HEK293T (cell line): ENCODE measurements at regions not wholly inside any gene's neighbourhood (a gene's known extent, or its start where the extent isn't known, plus 50 kb on each side); places are given as distances from the start of the nearest gene placed in this dataset.
"Not testable (repeated sequence)": the region's sequence is repeated elsewhere in the genome, so short reads cannot be mapped to it uniquely, and the experiment has no call there.

Experiments
- CTCF ChIA-PET: fragments of 350-600 bp; formaldehyde crosslinking; extraction: SDS; loops from one replicate; lab custom pipeline; 2021; ENCODE audit warnings: antibody characterized with exemption, inconsistent platforms; lab: Yijun Ruan, JAX
- POLR2A ChIA-PET: fragments of 350-600 bp; formaldehyde crosslinking; extraction: SDS; loops from one replicate; lab custom pipeline; 2020; ENCODE audit warnings: antibody characterized with exemption, inconsistent platforms; lab: Yijun Ruan, JAX
- DNase-seq: peaks from one replicate; pipeline ENCODE4 v3.0.0; 2012; ENCODE audit warnings: mixed read lengths; ENCODE audit errors: extremely low spot score
- ARNT ChIP-seq: fragments of 450-650 bp; IDR thresholded peaks from 2 replicates; pipeline ENCODE4 v1.6.1; 2017; ENCODE audit warnings: mild to moderate bottlenecking
- BHLHE40 ChIP-seq: fragments of 450-650 bp; IDR thresholded peaks from 2 replicates; pipeline ENCODE4 v1.6.1; 2016; ENCODE audit warnings: mild to moderate bottlenecking, moderate library complexity, borderline replicate concordance
- CTBP1 ChIP-seq: fragments of 450-650 bp; IDR thresholded peaks from 2 replicates; pipeline ENCODE4 v1.6.1; 2016; ENCODE audit warnings: borderline replicate concordance
- ELF4 ChIP-seq: fragments of 450-650 bp; IDR thresholded peaks from 2 replicates; pipeline ENCODE4 v1.6.1; 2017; ENCODE audit warnings: antibody characterized with exemption
- FOXA1 ChIP-seq: fragments of 450-650 bp; IDR thresholded peaks from 2 replicates; pipeline ENCODE4 v1.6.1; 2016; ENCODE audit warnings: mild to moderate bottlenecking
- FOXK2 ChIP-seq: fragments of 450-650 bp; IDR thresholded peaks from 2 replicates; pipeline ENCODE4 v1.6.1; 2016; ENCODE audit warnings: mild to moderate bottlenecking
- FOXM1 ChIP-seq: fragments of 450-650 bp; IDR thresholded peaks from 2 replicates; pipeline ENCODE4 v1.6.1; 2017; ENCODE audit warnings: mild to moderate bottlenecking, borderline replicate concordance
- HDGF ChIP-seq: fragments of 450-650 bp; IDR thresholded peaks from 2 replicates; pipeline ENCODE4 v1.6.1; 2017; ENCODE audit warnings: antibody characterized with exemption, borderline replicate concordance
- L3MBTL2 ChIP-seq: fragments of 450-650 bp; conservative IDR thresholded peaks from 2 replicates; pipeline ENCODE4 v1.6.1; 2016; ENCODE audit warnings: mild to moderate bottlenecking
- LEF1 ChIP-seq: fragments of 450-650 bp; IDR thresholded peaks from 2 replicates; pipeline ENCODE4 v1.6.1; 2017; ENCODE audit warnings: mild to moderate bottlenecking, borderline replicate concordance
- NFRKB ChIP-seq: fragments of 450-650 bp; IDR thresholded peaks from 2 replicates; pipeline ENCODE4 v1.6.1; 2016; ENCODE audit warnings: mild to moderate bottlenecking, moderate library complexity
- SP1 ChIP-seq: fragments of 450-650 bp; IDR thresholded peaks from 2 replicates; pipeline ENCODE4 v1.6.1; 2017
- SUZ12 ChIP-seq: fragments of 450-650 bp; IDR thresholded peaks from 2 replicates; pipeline ENCODE4 v1.6.1; 2016; ENCODE audit warnings: mild to moderate bottlenecking
- TARDBP ChIP-seq: fragments of 450-650 bp; IDR thresholded peaks from 2 replicates; pipeline ENCODE4 v1.6.1; 2016
- ZNF384 ChIP-seq: fragments of 450-650 bp; IDR thresholded peaks from 2 replicates; pipeline ENCODE4 v1.6.1; 2016
- TF ChIP-seq, protein P1 (sequence below): fragments of 450-650 bp; IDR thresholded peaks from 2 replicates; pipeline ENCODE4 v1.6.1; 2016

DNA sequence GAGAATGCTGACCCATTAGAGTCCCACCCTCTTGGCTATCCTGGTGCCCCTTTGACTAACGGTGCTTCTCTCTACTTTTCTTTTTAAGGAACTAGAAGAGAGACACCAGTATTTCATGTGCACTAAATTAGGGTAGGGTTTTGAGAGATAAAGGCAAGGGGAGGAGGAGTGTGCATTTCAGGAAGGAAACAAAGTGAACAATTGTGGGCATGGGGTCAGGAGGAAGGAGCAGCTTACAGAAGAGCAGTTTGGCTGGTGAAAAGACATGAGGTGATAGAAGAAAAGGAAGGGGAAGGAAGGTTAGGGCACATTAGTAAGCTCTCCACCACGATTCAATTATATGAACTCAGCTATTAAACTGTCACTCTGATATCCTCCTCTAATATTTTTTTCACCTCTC, 105.8 kb upstream of the CTAGE1 start:
- CTCF ChIA-PET, result no interaction called here
- POLR2A ChIA-PET, result no interaction called here
- no peak for TF ChIP-seq LEF1
- TF ChIP-seq, protein P1, sequence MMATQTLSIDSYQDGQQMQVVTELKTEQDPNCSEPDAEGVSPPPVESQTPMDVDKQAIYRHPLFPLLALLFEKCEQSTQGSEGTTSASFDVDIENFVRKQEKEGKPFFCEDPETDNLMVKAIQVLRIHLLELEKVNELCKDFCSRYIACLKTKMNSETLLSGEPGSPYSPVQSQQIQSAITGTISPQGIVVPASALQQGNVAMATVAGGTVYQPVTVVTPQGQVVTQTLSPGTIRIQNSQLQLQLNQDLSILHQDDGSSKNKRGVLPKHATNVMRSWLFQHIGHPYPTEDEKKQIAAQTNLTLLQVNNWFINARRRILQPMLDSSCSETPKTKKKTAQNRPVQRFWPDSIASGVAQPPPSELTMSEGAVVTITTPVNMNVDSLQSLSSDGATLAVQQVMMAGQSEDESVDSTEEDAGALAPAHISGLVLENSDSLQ, result peak; percentile 10; the same call in 1 of the 2 replicates
- no peak for DNase-seq

DNA sequence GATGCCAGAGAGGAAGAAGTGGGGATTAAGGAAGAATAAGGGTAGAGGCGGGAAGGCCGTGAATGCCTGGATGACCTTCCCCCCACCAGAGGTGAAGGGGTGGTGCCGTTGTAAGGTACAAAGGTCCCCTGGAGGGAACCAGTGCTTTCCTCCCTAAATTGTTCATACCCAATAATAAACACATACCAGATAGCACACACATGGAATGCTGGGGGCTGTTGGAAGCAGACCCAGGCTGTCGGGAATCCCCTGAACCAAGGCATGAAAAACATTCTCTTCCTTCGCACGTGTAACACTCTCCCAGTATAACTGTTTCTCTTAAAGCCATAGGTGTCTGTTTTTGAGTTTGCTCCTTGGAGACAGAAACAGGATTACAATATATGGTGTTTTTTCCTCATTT, 107.1 kb upstream of the CTAGE1 start:
- ChIA-PET CTCF (no interaction called here), POLR2A (no interaction called here)
- DNase-seq, result no peak
- no peak for TF ChIP-seq BHLHE40
- TF ChIP-seq NFRKB, result no peak

DNA sequence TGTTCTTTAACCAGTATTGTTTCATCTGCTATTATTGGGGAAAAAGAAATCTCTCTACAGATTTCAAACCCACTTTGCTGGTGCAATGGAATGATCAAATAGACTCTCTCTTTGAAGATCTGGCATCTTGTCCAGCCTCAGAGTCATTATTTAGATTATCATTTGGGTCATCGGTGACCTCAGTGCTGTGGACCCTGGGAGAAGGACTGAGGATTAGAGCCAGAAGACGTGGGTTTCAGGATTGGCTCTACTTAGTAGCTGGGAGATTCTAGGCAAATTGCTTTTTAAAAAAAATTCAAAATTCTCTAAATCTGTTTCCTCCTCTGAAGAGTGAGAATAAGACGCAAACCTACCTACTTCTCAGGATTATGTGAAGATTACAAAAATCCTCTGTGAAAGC, 107.6 kb upstream of the CTAGE1 start:
- TF ChIP-seq SP1 (no peak), CTBP1 (no peak), TARDBP (no peak), NFRKB (no peak), ZNF384 (no peak), SUZ12 (no peak), ARNT (no peak), ELF4 (no peak), FOXM1 (no peak), L3MBTL2 (no peak), HDGF (no peak), FOXA1 (no peak), LEF1 (no peak), BHLHE40 (no peak), FOXK2 (no peak)
- TF ChIP-seq, protein P1, result no peak
- ChIA-PET CTCF (no interaction called here), POLR2A (no interaction called here)
- DNase-seq, result no peak

DNA sequence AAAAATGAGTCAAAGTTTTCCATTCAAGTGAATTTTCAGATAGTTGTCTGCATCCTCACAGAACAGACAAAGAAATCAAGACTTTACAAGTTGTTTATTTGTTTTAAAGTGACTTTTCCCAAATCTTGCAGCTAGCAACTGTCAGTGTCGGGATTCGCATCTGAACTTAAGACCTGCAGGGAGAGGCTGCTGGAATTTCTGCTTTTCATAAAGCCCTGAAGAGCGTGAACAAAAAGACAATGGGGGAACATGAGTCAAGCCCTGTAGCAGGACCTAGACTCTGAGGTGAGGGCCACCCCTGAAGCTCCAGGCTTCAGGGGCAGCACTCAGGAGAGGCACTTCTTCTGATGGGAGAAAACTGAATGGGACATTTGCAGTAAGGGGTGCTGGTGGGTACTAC, 108.2 kb upstream of the CTAGE1 start:
- CTCF ChIA-PET, result no interaction called here
- DNase-seq, result no peak
- TF ChIP-seq LEF1 (no peak), NFRKB (no peak), FOXK2 (no peak), BHLHE40 (no peak), FOXA1 (no peak), TARDBP (no peak), ARNT (no peak), HDGF (no peak), ELF4 (no peak), L3MBTL2 (no peak), SUZ12 (no peak), ZNF384 (no peak), CTBP1 (no peak)
- TF ChIP-seq, protein P1, result no peak
- POLR2A ChIA-PET, result no interaction called here

DNA sequence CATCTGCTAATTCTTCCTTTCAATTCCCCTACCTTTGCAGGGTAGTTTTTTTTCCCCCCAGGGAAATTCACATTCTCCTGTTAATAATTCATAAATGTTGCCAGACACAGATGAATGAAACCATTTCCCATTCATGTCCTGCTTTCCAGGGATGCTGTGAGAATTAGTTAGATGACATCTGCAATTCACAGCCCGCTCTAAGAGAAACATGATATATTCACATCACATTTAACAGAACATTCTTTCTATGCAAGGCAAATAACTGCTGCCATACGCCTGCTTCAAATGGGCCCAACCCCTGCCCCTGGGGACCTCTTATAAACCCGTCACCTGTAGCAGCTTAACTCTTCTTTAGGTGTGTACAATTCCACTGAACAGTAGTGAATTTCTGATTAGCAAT, 110.6 kb upstream of the CTAGE1 start:
- CTCF ChIA-PET, result no interaction called here
- POLR2A ChIA-PET, result no interaction called here
- TF ChIP-seq ARNT, result no peak
- TF ChIP-seq, protein P1, result no peak
- TF ChIP-seq ZNF384, result no peak
- no peak for TF ChIP-seq L3MBTL2
- TF ChIP-seq ELF4, result no peak
- TF ChIP-seq FOXM1, result no peak
- no peak for TF ChIP-seq HDGF
- TF ChIP-seq NFRKB, result no peak
- TF ChIP-seq SP1, result no peak
- TF ChIP-seq FOXK2, result no peak
- no peak for TF ChIP-seq LEF1
- TF ChIP-seq CTBP1, result no peak
- no peak for TF ChIP-seq FOXA1
- no peak for DNase-seq

DNA sequence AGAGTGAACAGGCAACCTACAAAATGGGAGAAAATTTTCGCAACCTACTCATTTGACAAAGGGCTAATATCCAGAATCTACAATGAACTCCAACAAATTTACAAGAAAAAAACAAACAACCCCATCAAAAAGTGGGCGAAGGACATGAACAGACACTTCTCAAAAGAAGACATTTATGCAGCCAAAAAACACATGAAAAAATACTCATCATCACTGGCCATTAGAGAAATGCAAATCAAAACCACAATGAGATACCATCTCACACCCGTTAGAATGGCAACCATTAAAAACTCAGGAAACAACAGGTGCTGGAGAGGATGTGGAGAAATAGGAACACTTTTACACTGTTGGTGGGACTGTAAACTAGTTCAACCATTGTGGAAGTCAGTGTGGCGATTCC, 117.0 kb upstream of the CTAGE1 start:
- CTCF ChIA-PET, POLR2A ChIA-PET, DNase-seq: not testable (repeated sequence)

DNA sequence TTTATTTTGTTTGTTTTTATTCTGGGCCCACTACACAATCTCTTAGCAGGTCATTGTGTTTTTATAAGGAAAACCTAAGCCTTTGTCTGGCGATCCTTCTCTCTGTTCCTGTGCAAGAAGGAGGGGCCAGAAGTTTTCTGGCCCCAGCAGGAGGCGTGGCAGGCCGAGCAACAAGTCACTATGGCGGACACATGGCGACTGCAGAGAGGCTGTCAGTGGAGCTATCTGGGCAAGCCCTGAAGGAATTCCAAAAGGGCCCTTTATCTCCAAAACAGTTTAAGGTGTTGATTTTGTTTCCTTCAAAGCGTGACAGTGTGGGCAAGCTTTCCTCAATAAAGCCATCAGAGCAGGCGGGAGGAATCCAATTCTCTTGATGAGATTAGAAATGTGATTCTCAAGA, 118.8 kb upstream of the CTAGE1 start:
- no peak for DNase-seq
- ChIA-PET CTCF (interaction anchor here (1.4 kb wide), 1 partner anchor 9 kb away, joined by 3 read pairs; no protein-coding TSS in a partner anchor), POLR2A (no interaction called here)
- TF ChIP-seq LEF1, result no peak
- TF ChIP-seq SUZ12, result no peak
- TF ChIP-seq TARDBP, result no peak
- TF ChIP-seq HDGF, result no peak
